HG02870 (cell line): ENCODE measurements at regions not wholly inside any gene's neighbourhood (a gene's known extent, or its start where the extent isn't known, plus 50 kb on each side); places are given as distances from the start of the nearest gene placed in this dataset.
A peak's percentile ranks its signal among the peaks of the same experiment; 100 is the strongest.
"Not testable (repeated sequence)": the region's sequence is repeated elsewhere in the genome, so short reads cannot be mapped to it uniquely, and the experiment has no call there.

ENCODE experiments used
- ATAC-seq: cut with Tn5 transposase; IDR thresholded peaks from one replicate; pipeline ENCODE4 v1.9.1; 2021; ENCODE audit warnings: mild to moderate bottlenecking, moderate library complexity; ENCODE audit not compliant: unreplicated experiment

GRCh38 chr1:121097127-121097866, 86.8 kb downstream of the FAM72B start:
- peak; percentile 89 for ATAC-seq

GRCh38 chr1:121097867-121098215, 86.3 kb downstream of the FAM72B start:
- not testable (repeated sequence) for ATAC-seq

GRCh38 chr1:121109025-121109424, 75.1 kb downstream of the FAM72B start:
- not testable (repeated sequence) for ATAC-seq

GRCh38 chr1:121116522-121117297, 67.4 kb downstream of the FAM72B start:
- ATAC-seq, result not testable (repeated sequence)

GRCh38 chr1:121117298-121117611, 66.9 kb downstream of the FAM72B start:
- ATAC-seq, result not testable (repeated sequence)

GRCh38 chr1:121117622-121118479, 66.3 kb downstream of the FAM72B start:
- not testable (repeated sequence) for ATAC-seq
